ENCODE measurements at regions not wholly inside any gene's neighbourhood (a gene's known extent, or its start where the extent isn't known, plus 50 kb on each side); places are given as distances from the start of the nearest gene placed in this dataset.

DNA sequence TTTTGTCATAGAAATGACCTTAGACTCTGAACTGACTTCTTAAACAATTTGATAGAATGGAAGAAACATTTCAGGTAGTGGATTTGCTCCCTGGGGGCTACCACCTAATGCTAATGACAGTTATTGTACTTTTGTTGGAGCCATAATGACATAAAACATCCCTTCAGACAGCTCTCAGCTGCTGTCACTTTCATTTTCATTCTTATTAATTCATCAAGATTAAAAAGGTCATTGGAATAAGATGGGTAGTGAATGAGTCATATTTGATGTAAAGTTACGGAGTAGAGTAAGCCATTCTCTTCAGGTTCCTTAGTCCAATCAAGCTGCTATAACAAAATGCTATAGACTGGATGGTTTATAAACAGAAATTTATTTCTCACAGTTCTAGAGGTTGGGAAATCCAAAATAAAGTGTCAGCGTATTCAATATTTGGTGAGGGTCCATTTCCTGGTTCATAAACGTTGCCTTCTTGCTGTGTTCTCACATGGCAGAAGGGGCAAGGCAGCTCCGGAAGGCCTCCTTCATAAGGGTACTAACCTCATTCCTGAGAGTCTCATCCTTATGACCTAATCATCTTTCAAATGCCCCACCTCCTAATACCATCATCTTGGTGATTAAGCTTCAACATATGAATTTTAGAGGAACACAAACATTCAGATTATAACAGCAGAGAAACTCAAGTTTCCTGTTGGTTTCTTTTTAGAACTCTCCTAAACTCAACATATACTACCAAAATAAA, 268.5 kb downstream of the ARAP2 start:
- no peak overlapping the region for H3K4me3 ChIP-seq (ENCODE audit: low read depth, low read length)
- no peak for DNase-seq (ENCODE audit: low read depth)
- TF ChIP-seq, protein P1, sequence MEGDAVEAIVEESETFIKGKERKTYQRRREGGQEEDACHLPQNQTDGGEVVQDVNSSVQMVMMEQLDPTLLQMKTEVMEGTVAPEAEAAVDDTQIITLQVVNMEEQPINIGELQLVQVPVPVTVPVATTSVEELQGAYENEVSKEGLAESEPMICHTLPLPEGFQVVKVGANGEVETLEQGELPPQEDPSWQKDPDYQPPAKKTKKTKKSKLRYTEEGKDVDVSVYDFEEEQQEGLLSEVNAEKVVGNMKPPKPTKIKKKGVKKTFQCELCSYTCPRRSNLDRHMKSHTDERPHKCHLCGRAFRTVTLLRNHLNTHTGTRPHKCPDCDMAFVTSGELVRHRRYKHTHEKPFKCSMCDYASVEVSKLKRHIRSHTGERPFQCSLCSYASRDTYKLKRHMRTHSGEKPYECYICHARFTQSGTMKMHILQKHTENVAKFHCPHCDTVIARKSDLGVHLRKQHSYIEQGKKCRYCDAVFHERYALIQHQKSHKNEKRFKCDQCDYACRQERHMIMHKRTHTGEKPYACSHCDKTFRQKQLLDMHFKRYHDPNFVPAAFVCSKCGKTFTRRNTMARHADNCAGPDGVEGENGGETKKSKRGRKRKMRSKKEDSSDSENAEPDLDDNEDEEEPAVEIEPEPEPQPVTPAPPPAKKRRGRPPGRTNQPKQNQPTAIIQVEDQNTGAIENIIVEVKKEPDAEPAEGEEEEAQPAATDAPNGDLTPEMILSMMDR (conservative IDR thresholded peaks at IDR 0.05; ENCODE audit: low read depth, low read length), result no peak

DNA sequence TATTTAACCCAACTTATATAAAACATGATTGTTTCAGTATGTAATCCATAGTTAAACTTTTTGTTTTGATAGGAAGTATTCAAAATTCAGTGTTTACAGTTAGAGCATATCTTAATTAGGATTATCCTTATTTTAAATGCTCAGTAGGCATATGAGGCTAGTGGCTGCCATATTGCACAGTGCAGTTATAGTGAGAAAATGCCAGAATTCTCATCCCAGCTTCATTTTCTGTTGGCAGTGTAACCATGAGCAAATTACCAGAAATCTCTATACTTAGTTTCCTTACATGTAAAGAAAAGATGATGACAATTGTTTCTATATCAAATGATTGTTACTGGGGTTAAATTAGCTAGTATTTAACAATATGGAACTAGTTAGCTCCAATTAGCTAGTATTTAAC, 265.8 kb downstream of the ARAP2 start:
- TF ChIP-seq, protein P1 (conservative IDR thresholded peaks at IDR 0.05; ENCODE audit: low read depth, low read length), result no peak
- H3K4me3 ChIP-seq (ENCODE audit: low read depth, low read length), result no peak overlapping the region
- DNase-seq (ENCODE audit: low read depth), result no peak

DNA sequence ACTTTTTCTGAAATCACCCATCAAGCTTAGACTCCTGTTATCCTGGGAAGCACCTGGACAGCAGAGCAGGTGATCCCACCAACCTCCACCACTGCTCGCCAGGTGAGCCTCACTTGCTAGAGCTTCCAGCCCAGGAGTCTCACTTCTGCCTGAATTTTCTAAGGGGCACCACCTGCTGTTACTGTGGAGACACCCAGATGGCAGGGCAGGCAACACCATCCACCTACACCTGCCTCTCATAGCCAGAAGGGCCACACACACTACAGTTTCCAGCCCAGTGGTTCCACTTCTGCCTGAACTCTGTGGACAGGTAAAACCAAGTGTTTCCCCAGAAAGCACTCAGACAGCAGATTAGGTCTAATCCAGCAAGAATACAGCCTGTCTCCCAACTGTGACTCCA, 262.0 kb downstream of the ARAP2 start:
- H3K4me3 ChIP-seq (ENCODE audit: low read depth, low read length), result no peak overlapping the region
- no peak for DNase-seq (ENCODE audit: low read depth)
- TF ChIP-seq, protein P1 (conservative IDR thresholded peaks at IDR 0.05; ENCODE audit: low read depth, low read length), result no peak

DNA sequence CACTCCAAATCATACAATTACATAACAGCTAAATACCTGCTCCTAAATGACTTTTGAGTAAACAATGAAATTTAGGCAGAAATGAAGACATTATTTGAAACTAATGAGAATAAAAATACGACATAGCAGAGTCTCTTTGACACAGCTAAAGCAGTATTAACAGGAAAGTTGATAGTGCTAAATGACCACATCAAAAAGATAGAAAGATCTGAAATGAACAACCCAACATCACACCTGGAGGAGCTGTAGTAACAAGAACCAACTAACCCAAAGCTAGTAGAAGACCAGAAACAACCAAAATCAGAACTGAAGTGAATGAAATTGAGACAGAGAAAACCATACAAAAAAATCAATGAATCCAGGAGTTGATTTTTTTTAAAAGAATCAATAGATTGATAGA, 257.8 kb downstream of the ARAP2 start:
- no peak overlapping the region for H3K4me3 ChIP-seq (ENCODE audit: low read depth, low read length)
- no peak for DNase-seq (ENCODE audit: low read depth)
- TF ChIP-seq, protein P1 (conservative IDR thresholded peaks at IDR 0.05; ENCODE audit: low read depth, low read length), result no peak

DNA sequence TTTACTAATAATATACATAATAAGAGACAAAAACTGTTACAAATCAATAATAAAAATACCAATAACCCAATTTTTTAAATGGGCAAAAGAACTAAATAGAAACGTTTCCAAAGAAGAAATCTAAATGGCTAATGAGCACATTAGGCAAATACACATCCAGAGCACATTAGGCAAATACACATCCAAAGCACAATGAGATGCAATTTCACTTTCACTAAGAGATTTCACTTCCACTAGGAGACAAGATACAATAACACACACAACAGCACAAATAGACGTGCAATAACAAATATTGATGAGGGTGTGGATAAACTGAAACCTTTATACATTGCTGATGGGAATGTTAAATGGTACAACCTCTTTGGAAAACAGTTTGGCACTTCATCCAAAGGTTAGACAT, 250.7 kb downstream of the ARAP2 start:
- H3K4me3 ChIP-seq (ENCODE audit: low read depth, low read length), result no peak overlapping the region
- TF ChIP-seq, protein P1 (conservative IDR thresholded peaks at IDR 0.05; ENCODE audit: low read depth, low read length), result no peak
- DNase-seq (ENCODE audit: low read depth), result no peak

DNA sequence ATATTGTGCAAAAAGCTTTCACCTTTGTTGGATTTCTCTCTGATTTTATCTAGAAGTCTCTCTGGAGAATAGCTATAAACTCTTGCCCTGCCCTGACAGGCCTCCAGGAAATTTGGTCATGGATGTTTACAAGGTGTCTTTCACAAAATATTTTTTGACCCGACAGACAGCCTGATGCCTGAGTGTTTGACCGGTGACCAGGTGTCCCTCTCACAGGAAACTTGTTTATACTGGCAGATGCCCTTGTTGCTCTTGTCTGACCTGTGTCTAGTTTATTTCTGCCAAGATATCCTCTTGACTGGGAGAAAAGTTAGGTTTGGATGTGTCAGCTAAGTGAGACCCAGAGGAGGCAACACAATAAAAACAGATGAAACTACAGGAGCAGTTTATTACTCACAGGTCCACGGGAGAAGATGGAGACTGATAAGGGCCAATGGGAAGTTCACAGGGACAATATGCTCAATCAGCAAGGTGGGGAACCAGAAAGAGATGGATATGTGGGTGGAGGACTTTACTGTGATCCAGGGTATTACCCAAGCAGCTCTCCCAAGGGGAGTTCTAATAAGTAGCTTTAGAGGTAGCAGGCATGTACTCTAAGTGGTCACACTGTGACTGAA, 243.3 kb downstream of the ARAP2 start:
- DNase-seq (ENCODE audit: low read depth), result no peak
- no peak overlapping the region for H3K4me3 ChIP-seq (ENCODE audit: low read depth, low read length)
- TF ChIP-seq, protein P1 (conservative IDR thresholded peaks at IDR 0.05; ENCODE audit: low read depth, low read length), result no peak

DNA sequence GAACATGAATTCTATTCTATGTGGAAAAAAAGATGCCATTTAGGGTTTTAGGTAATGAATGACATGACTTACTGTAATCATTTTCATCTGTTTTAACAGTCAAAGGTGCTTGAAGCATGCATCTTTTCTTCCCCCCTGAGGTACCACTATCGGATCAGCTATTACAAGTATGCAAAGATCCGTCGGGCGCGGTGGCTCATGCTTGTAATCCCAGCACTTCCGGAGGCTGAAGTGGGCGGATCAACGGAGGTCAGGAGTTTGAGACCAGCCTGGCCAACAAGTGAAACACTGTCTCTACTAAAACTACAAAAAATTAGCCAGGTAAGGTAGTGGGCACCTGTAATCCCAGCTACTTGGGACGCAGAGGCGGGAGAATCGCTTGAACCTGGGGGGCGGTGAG, 241.3 kb downstream of the ARAP2 start:
- TF ChIP-seq, protein P1 (conservative IDR thresholded peaks at IDR 0.05; ENCODE audit: low read depth, low read length), result no peak
- no peak overlapping the region for H3K4me3 ChIP-seq (ENCODE audit: low read depth, low read length)
- DNase-seq (ENCODE audit: low read depth), result no peak
